Bronchial epithelial cell (primary cell): ENCODE measurements at regions not wholly inside any gene's neighbourhood (a gene's known extent, or its start where the extent isn't known, plus 50 kb on each side); places are given as distances from the start of the nearest gene placed in this dataset.

Source experiments
- DNase-seq: peaks from one replicate; pipeline ENCODE4 v3.0.0-alpha.2; 2010; ENCODE audit warnings: low read depth
- FAIRE-seq: peaks from 2 replicates; lab custom pipeline; 2011; peaks lifted over from hg19 to GRCh38; lab: Jason Lieb, UNC
- H3K27me3 ChIP-seq: 2 replicates; pipeline ENCODE4 v1.5.1; 2011; ENCODE audit warnings: low read length; ENCODE audit not compliant: control insufficient read depth, insufficient read depth
- H3K36me3 ChIP-seq: 2 replicates; pipeline ENCODE4 v1.5.1; 2011; ENCODE audit warnings: low read length; ENCODE audit not compliant: control insufficient read depth, insufficient read depth
- H3K4me3 ChIP-seq: 2 replicates; pipeline ENCODE4 v1.5.1; 2011; ENCODE audit warnings: mild to moderate bottlenecking, low read depth, low read length, control low read depth
- TF ChIP-seq, protein P1 (sequence below): IDR thresholded peaks from 2 replicates; pipeline ENCODE4 v1.5.1; 2011; ENCODE audit warnings: mild to moderate bottlenecking, moderate library complexity, low read length, control low read depth, inconsistent platforms; ENCODE audit not compliant: insufficient read depth, severe bottlenecking

DNA sequence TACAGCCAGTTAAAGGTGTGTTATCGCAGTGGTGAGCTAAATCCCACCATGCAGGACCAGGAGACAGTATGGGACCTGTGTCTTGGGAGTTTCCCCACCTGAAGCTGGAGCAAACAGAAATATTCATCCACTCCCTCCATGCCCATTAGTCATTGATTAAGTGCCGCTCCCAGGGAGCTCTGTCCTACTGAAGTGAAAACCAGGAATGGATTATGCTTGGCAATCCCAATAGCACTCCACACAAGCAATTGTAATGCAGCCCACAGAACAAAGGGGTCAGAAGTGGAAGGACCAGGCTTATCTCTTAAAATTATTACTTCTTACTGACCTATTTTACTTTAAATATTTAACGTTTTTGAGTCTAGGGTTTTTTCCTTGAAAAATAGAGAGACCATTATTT is 1005.4 kb downstream of the ADGRL2 start:
- no peak for FAIRE-seq
- DNase-seq: no peak
- TF ChIP-seq, protein P1, sequence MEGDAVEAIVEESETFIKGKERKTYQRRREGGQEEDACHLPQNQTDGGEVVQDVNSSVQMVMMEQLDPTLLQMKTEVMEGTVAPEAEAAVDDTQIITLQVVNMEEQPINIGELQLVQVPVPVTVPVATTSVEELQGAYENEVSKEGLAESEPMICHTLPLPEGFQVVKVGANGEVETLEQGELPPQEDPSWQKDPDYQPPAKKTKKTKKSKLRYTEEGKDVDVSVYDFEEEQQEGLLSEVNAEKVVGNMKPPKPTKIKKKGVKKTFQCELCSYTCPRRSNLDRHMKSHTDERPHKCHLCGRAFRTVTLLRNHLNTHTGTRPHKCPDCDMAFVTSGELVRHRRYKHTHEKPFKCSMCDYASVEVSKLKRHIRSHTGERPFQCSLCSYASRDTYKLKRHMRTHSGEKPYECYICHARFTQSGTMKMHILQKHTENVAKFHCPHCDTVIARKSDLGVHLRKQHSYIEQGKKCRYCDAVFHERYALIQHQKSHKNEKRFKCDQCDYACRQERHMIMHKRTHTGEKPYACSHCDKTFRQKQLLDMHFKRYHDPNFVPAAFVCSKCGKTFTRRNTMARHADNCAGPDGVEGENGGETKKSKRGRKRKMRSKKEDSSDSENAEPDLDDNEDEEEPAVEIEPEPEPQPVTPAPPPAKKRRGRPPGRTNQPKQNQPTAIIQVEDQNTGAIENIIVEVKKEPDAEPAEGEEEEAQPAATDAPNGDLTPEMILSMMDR: no peak
- Histone ChIP-seq H3K36me3 (no peaks in the 10 kb centered on the region), H3K4me3 (no peak overlapping the region), H3K27me3 (no peaks in the 10 kb centered on the region)

DNA sequence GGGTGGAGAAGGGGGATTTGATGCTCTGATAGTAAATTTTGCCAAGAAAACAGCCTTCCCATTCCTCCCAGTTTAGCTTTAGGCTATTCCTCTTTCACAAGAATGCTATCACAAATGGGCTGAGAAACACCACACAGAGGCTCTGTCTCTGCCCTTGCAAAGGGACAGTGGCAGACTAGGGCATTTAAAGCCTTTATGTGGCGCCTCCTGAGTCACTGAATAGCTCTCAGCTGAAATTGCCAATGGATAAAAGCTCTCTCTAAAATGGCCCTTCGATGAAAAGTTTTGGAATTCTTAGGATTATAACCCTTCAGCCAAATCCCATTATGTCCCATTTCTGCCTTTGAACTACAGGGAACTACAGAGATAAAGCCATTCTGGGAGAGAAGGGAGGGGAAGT is 1000.4 kb downstream of the ADGRL2 start:
- H3K4me3 ChIP-seq: no peak overlapping the region
- TF ChIP-seq, protein P1: no peak
- no peaks in the 10 kb centered on the region for H3K36me3 ChIP-seq
- FAIRE-seq (no peak), DNase-seq (no peak)
- H3K27me3 ChIP-seq: no peaks in the 10 kb centered on the region

DNA sequence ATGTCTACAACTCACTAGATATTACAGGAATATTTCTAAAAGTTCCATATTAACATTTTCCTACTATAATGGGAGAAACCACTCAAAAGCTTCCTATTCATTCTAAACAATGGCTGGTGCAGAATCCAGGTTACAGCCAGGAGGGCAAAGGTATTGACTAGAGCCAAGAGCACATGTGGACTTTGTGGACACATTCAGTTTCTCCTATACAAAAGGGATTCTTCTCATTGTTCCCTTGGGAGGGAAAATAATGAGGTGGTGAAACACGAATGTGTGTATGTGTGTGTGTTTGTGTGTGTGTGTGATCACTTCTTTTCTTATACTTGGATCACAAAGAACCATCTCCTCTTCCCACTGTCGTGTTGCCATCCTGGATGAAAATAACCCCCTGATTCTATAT is 1000.0 kb downstream of the ADGRL2 start:
- Histone ChIP-seq H3K36me3 (no peaks in the 10 kb centered on the region), H3K4me3 (no peak overlapping the region), H3K27me3 (no peaks in the 10 kb centered on the region)
- FAIRE-seq (no peak), DNase-seq (no peak)
- TF ChIP-seq, protein P1: no peak

DNA sequence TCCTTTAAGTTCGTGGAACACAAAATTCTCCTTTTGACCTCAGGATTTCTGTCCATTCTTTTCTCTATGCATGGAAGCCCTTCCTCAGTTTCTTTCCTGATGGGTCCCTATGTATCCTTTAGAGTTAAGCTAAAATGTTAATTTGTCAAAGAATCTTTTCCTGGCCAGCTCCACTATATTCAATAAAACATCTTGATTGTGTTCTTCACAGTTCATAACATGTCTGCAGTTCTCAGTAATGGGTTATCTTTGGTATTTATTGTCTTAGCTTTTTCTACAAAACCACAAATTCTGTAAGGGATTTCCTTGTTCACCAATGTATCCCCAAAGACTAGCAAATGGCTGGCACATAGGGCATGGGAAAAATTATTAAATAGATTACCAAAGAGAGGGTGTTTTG is 998.5 kb downstream of the ADGRL2 start:
- TF ChIP-seq, protein P1: no peak
- no peaks in the 10 kb centered on the region for H3K36me3 ChIP-seq
- no peaks in the 10 kb centered on the region for H3K27me3 ChIP-seq
- H3K4me3 ChIP-seq: no peak overlapping the region
- no peak for FAIRE-seq
- no peak for DNase-seq

DNA sequence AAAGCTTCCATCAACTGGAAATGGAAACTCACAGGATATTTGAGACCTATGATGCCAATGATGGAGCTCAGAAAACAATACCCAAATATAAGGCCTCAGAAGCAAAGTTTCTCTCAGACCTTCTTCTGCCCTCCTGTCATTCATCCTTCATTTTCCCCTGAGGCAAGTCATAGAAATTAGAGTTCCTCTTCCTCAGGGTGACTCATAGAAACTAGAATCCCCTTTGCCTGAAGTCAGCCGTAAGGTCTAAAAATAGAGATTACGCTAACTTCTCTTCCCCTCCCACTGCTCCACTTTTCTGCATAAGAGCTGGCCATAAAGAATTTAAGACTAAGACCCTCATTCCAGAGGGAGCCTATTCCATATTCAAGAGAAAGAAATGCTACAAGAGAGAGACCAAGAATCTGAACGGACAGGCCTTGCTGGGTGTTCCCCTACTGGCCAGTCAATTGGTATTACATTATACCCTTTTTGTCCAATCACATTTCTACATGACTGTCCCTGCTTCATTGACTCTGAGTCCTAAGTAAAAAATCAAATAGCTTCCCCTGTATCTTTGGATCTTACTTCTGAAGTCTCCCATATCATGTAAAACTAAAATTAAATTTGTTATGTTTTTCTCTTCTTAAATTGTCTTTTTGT is 994.9 kb downstream of the ADGRL2 start:
- Histone ChIP-seq H3K36me3 (no peaks in the 10 kb centered on the region), H3K4me3 (no peak overlapping the region), H3K27me3 (no peaks in the 10 kb centered on the region)
- DNase-seq (no peak), FAIRE-seq (no peak)
- TF ChIP-seq, protein P1: no peak

DNA sequence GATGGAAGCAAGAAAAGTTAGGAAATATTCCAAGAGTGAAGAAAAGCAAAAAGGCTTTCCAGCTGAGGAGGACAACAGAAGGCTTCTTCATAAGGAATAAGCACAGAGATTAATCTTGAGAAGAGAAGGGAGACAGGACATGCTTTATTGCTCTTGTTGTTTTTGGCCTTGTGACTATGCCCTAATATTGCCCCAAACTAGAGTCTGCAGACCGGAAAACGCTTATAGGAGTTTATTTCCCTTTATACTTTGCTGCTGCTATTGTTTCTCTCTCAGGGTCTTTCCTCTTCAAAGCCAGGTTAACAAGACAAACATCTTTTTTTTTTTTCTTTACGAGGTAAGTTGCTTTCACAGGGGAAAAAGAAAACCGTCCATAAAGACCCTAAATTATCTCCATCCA is 991.4 kb downstream of the ADGRL2 start:
- DNase-seq (no peak), FAIRE-seq (no peak)
- TF ChIP-seq, protein P1: no peak

More for the DNA sequence above, 991.4 kb downstream of the ADGRL2 start:
- Histone ChIP-seq H3K27me3 (no peaks in the 10 kb centered on the region), H3K36me3 (no peaks in the 10 kb centered on the region), H3K4me3 (no peak overlapping the region)
